ENCODE measurements at regions not wholly inside any gene's neighbourhood (a gene's known extent, or its start where the extent isn't known, plus 50 kb on each side); places are given as distances from the start of the nearest gene placed in this dataset.

GRCh38 chr12:4137441-4137840 is 136.1 kb upstream of the CCND2 start:
- no peak for TF ChIP-seq CTCF (IDR thresholded peaks at IDR 0.05; ENCODE audit: insufficient read depth, low read length)
- DNase-seq (ENCODE audit: low read depth): no peak

DNA sequence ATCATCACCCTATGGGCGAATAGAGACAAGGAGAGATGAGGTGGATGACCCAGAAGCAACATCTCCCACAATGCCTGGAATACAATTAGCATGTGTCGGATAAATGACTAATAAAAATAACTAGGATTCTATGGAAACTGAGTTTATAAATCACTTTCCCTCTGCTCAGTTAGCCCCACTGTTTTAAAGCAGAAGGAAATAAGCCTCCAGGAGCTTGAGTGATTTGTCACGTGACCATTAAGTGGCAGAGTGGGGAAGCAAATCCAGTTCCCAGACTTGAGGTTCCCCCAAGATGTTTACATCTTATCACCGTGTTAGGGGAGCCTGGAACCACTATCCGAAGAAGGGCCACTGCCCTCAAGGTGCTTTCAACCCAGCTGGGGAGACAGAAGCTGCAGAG is 136.5 kb upstream of the CCND2 start:
- no peak overlapping the region for H3K4me3 ChIP-seq (ENCODE audit: low read depth, low read length)
- DNase-seq (ENCODE audit: low read depth): no peak
- no peak for TF ChIP-seq CTCF (IDR thresholded peaks at IDR 0.05; ENCODE audit: insufficient read depth, low read length)

More at GRCh38 chr12:4137441-4137840, 136.1 kb upstream of the CCND2 start:
- H3K4me3 ChIP-seq (ENCODE audit: low read depth, low read length): no peak overlapping the region

DNA sequence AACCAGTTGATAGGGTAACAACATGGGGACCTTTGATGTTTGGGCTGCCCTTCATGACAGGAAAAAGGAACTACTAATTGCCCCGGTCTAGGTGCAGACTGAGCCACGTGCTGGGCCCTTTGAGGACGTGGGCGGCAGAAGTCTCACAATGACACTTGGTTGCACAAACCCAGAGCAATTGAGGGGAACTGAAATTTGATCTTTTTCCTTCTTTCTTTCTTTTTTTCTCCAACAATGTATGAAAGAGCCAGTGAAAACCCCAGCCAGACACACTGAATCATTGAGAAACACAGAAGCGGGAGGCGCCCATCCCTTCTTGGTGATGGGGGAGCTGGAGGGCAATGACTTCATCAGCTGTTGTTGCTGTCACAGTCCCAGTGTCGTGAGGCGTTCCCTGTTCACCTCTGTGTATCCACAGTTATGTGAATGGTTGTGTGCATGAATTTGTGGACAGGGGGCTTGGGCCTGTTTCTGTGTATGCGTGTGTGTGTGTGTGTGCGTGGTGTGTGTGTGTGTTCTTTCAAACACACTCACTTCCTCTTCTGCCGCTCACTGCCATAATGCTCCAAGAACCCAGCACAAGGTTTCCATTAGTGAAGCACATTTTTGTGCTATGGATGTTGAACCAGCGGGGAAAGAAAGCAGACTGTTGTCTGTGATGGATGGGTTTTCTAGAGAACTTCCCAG is 137.5 kb upstream of the CCND2 start:
- no peak for DNase-seq (ENCODE audit: low read depth)
- TF ChIP-seq CTCF (IDR thresholded peaks at IDR 0.05; ENCODE audit: insufficient read depth, low read length): no peak
- no peak overlapping the region for H3K4me3 ChIP-seq (ENCODE audit: low read depth, low read length)

DNA sequence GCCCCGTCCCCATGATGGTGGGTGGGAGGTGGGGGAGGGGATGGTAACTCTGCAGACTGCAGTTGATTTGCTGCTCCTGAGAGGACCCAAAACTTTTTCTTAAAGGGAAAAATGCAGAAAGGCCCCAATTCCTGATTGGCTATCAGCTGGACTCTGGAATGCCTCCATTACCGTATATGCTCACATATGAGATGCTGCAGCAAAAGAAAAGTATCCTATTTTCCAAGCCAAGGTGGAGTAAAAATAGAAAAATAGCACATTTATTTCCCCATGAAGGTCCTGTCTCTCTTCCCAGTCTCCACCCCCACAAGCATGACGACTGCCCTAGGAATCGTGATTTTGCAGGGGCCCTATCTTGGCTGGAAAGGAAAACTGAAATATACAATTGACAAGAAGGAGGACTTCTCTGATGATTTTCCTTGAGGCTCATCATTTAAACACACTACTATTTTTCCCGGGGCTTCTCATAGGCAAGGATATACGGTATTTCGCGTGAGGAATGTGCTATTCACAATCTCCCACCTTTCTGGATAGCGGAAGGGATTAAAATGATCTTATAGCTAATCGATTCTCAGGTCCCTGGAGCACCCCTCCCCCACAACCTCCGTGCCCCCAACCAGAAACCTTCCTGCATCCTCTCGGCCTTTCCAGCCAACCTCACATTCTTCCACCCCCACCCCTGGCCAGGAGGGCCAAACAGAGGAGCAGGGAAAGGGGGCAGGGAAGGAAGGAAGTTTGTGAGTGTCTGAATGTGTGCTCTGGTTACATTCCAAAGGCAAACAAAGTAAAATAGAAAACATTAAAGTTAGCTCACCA is 138.9 kb upstream of the CCND2 start:
- no peak for TF ChIP-seq CTCF (IDR thresholded peaks at IDR 0.05; ENCODE audit: insufficient read depth, low read length)
- no peak overlapping the region for H3K4me3 ChIP-seq (ENCODE audit: low read depth, low read length)
- DNase-seq (ENCODE audit: low read depth): no peak

DNA sequence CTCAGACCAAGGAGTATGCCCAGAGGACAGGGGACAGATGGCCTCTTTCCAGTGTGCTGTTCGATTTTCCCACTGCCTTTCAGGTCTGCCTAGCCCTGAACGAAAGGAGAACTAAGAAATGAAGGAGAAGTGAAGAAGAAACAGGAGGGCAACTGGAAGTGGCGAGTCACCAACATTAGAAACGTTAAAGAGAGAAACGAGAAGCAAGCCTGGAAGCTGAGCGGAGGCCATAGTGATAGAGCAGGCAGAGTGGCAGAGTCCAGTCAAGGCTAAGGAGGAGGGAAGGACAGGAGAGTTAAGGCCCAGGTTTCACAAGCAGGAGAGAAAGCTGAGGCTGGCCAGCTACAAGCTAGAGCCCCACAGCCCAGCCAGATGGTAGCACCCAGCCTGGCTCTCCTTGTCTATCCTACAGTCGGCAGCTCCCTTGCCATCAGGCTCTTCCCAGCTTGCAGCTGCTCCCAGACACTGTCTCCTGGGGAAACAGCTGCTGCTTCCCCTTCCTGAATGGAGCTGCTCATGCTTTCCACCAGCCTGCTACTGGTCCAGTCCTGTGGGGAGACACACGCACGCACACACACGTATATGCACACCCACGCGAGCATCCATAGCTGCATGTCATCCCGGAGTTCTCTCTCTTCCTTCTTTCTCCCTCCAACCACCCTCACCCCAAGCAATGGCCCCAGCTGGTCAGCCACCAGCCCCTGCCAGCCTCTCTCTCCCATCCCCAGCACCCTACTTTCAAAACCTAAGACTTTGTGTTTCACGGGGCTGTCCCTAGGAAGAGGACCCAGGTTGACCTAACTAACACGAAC is 139.7 kb upstream of the CCND2 start:
- no peak overlapping the region for H3K4me3 ChIP-seq (ENCODE audit: low read depth, low read length)
- TF ChIP-seq CTCF (IDR thresholded peaks at IDR 0.05; ENCODE audit: insufficient read depth, low read length): no peak
- no peak for DNase-seq (ENCODE audit: low read depth)

- no peak for DNase-seq (ENCODE audit: low read depth)
- TF ChIP-seq CTCF (IDR thresholded peaks at IDR 0.05; ENCODE audit: insufficient read depth, low read length): no peak
- H3K4me3 ChIP-seq (ENCODE audit: low read depth, low read length): no peak overlapping the region
Measured at GRCh38 chr12:4133029-4133428, 140.5 kb upstream of the CCND2 start.

Data from fibroblast of the aortic adventitia (primary cell).